Superior temporal gyrus (tissue), 1 donor: ENCODE measurements at regions not wholly inside any gene's neighbourhood (a gene's known extent, or its start where the extent isn't known, plus 50 kb on each side); places are given as distances from the start of the nearest gene placed in this dataset.

Experiments
- DNase-seq: peaks from one replicate; pipeline ENCODE4 v3.0.0-alpha.2; 2016; ENCODE audit errors: extremely low spot score

GRCh38 chr13:40302351-40302750 lies 364.1 kb downstream of the FOXO1 start:
- DNase-seq = no peak

GRCh38 chr13:40304391-40304790 lies 362.1 kb downstream of the FOXO1 start:
- DNase-seq = no peak

GRCh38 chr13:40306817-40307216 lies 359.6 kb downstream of the FOXO1 start:
- no peak for DNase-seq

GRCh38 chr13:40309881-40310280 lies 356.6 kb downstream of the FOXO1 start:
- DNase-seq = no peak

- DNase-seq = no peak
Observed at GRCh38 chr13:40311356-40312101, 354.9 kb downstream of the FOXO1 start.

- no peak for DNase-seq
Observed at GRCh38 chr13:40313269-40314200, 352.9 kb downstream of the FOXO1 start.

GRCh38 chr13:40315416-40316064 lies 350.9 kb downstream of the FOXO1 start:
- no peak for DNase-seq

GRCh38 chr13:40316301-40316700 lies 350.1 kb downstream of the FOXO1 start:
- DNase-seq = no peak

GRCh38 chr13:40317980-40318327 lies 348.5 kb downstream of the FOXO1 start:
- DNase-seq = no peak

GRCh38 chr13:40318366-40318765 lies 348.1 kb downstream of the FOXO1 start:
- DNase-seq = peak; percentile 44

GRCh38 chr13:40319699-40320579 lies 346.5 kb downstream of the FOXO1 start:
- DNase-seq = no peak

- DNase-seq = no peak
Observed at GRCh38 chr13:40328091-40328490, 338.4 kb downstream of the FOXO1 start.

- no peak for DNase-seq
Observed at GRCh38 chr13:40329781-40330485, 336.5 kb downstream of the FOXO1 start.

GRCh38 chr13:40330950-40331349 lies 335.5 kb downstream of the FOXO1 start:
- DNase-seq = no peak

- DNase-seq = no peak
Observed at GRCh38 chr13:40331802-40332201, 334.6 kb downstream of the FOXO1 start.

GRCh38 chr13:40333226-40333625 lies 333.2 kb downstream of the FOXO1 start:
- DNase-seq = no peak

GRCh38 chr13:40334031-40334430 lies 332.4 kb downstream of the FOXO1 start:
- no peak for DNase-seq

GRCh38 chr13:40334616-40335015 lies 331.8 kb downstream of the FOXO1 start:
- no peak for DNase-seq

GRCh38 chr13:40336228-40337221 lies 329.9 kb downstream of the FOXO1 start:
- no peak for DNase-seq

- DNase-seq = no peak
Observed at GRCh38 chr13:40337651-40338050, 328.8 kb downstream of the FOXO1 start.
